ENCODE measurements at regions not wholly inside any gene's neighbourhood (a gene's known extent, or its start where the extent isn't known, plus 50 kb on each side); places are given as distances from the start of the nearest gene placed in this dataset.

GRCh38 chr4:103324811-103325210 is 126.7 kb upstream of the CENPE start:
- no peak for TF ChIP-seq CTCF (IDR thresholded peaks at IDR 0.05)
- TF ChIP-seq ZFX (IDR thresholded peaks at IDR 0.05; ENCODE audit: borderline replicate concordance) = no peak

Data from 22Rv1 (cell line).